GM12891 (cell line): ENCODE measurements at regions not wholly inside any gene's neighbourhood (a gene's known extent, or its start where the extent isn't known, plus 50 kb on each side); places are given as distances from the start of the nearest gene placed in this dataset.

Source experiments
- PAX5 ChIP-seq: IDR thresholded peaks from 2 replicates; pipeline ENCODE4 v1.6.1; 2011; ENCODE audit warnings: low read length, moderate library complexity, mild to moderate bottlenecking; ENCODE audit not compliant: insufficient read depth, severe bottlenecking
- POLR2A ChIP-seq: IDR thresholded peaks from 2 replicates; pipeline ENCODE4 v1.6.1; 2011; ENCODE audit warnings: low read depth, low read length, control low read depth
- POLR2AphosphoS5 ChIP-seq: IDR thresholded peaks from 2 replicates; pipeline ENCODE4 v1.6.1; 2011; ENCODE audit warnings: low read depth, low read length, control low read depth
- POU2F2 ChIP-seq: IDR thresholded peaks from 2 replicates; pipeline ENCODE4 v1.6.1; 2011; ENCODE audit warnings: low read depth, mild to moderate bottlenecking, control low read depth, low read length, moderate library complexity
- SPI1 ChIP-seq: IDR thresholded peaks from 2 replicates; pipeline ENCODE4 v1.6.1; 2011; ENCODE audit warnings: low read depth, low read length, control low read depth
- TAF1 ChIP-seq: IDR thresholded peaks from 2 replicates; pipeline ENCODE4 v1.6.1; 2011; ENCODE audit warnings: low read depth, low read length, control low read depth

DNA sequence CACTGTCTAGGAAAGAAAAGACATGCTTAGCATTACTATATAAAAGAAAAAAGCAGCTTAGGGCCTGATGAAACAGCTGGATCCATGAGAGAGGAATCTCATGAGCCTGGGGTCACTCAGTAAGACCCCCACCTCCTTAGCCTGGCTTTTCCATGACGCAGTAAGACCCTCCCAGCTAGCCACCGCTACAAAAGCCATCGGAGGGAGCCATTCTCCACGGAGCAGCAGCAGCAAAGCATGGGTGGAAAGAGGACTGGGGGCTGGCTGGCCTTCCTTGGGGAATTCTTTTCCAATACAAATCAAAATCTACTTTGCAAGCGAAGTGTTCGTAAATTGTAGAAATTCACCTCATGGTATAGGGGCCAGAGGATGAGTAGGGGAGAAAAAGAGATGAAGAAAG is 91.8 kb downstream of the SOD2 start:
- TF ChIP-seq SPI1 (no peak), TAF1 (no peak), POLR2A (no peak), POLR2AphosphoS5 (no peak), POU2F2 (no peak), PAX5 (no peak)
